ENCODE measurements at regions not wholly inside any gene's neighbourhood (a gene's known extent, or its start where the extent isn't known, plus 50 kb on each side); places are given as distances from the start of the nearest gene placed in this dataset.
"Not testable (repeated sequence)": the region's sequence is repeated elsewhere in the genome, so short reads cannot be mapped to it uniquely, and the experiment has no call there.

DNA sequence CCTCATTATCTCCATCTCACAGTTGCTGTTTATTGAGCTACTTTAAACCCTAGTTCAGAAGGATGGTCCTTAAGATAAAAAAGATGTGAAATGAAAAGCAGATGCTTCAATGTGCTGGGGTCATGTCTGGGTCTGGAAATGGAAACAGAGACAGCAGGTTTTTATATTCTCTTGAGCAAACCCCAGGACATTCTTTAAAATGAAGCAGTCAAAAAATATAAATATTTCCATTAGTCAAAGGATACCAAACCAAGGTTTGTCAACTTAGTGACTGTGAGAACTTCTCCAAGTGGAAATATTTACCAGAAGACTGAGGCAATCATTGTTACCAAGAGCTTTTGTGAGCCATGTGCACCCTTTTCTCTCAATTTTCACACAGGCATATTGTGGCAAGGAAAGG, 102.5 kb upstream of the DIO2 start:
- no peak overlapping the region for H3K4me3 ChIP-seq (ENCODE audit: low read depth, low read length)
- TF ChIP-seq, protein P1, sequence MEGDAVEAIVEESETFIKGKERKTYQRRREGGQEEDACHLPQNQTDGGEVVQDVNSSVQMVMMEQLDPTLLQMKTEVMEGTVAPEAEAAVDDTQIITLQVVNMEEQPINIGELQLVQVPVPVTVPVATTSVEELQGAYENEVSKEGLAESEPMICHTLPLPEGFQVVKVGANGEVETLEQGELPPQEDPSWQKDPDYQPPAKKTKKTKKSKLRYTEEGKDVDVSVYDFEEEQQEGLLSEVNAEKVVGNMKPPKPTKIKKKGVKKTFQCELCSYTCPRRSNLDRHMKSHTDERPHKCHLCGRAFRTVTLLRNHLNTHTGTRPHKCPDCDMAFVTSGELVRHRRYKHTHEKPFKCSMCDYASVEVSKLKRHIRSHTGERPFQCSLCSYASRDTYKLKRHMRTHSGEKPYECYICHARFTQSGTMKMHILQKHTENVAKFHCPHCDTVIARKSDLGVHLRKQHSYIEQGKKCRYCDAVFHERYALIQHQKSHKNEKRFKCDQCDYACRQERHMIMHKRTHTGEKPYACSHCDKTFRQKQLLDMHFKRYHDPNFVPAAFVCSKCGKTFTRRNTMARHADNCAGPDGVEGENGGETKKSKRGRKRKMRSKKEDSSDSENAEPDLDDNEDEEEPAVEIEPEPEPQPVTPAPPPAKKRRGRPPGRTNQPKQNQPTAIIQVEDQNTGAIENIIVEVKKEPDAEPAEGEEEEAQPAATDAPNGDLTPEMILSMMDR (IDR thresholded peaks at IDR 0.05; ENCODE audit: insufficient read depth, low read depth, low read length, missing control alignments) = no peak
- no peak for DNase-seq (ENCODE audit: low read depth)

DNA sequence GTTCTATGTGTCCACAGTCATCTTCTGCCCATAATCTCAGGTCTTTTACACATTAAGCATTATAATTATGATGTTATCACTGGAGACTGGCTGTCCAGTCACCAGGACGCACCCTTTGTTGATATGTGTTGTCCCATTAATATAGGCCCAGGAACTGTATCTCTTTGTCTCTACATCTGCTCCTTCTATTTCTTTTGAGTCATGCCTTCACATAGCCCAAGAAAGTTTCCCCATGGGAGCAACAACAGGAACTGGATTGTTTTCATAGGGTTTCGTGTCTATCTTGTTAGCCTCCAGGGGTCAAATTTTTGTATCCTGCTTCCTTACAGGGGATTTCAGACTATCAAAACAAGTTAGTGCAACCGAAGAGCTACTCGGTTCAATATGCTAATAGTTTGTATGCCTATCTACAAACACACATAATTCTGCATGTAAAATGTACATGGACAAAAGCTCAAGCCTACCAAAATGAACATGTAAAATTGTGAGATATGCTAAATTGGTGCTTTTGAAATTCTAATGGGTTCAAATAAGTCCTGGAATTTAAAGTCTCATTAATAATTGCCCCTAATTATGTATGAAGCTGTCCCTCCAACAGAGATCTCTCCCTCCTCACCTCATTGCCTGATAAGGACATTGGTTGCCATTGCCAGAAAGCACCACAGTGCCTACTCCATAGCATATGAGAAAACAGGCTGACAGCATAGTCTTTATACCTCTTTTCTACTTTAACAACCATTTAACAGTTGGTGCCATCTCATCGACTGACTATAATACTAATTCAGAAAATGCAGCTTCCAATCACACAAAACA, 99.8 kb upstream of the DIO2 start:
- no peak for DNase-seq (ENCODE audit: low read depth)
- TF ChIP-seq, protein P1 (IDR thresholded peaks at IDR 0.05; ENCODE audit: insufficient read depth, low read depth, low read length, missing control alignments) = no peak
- H3K4me3 ChIP-seq (ENCODE audit: low read depth, low read length) = no peak overlapping the region

- H3K4me3 ChIP-seq (ENCODE audit: low read depth, low read length) = no peak overlapping the region
- DNase-seq (ENCODE audit: low read depth) = no peak
- TF ChIP-seq, protein P1 (IDR thresholded peaks at IDR 0.05; ENCODE audit: insufficient read depth, low read depth, low read length, missing control alignments) = no peak
These were observed 92.9 kb upstream of the DIO2 start for GRCh38 chr14:80304125-80304766.

DNA sequence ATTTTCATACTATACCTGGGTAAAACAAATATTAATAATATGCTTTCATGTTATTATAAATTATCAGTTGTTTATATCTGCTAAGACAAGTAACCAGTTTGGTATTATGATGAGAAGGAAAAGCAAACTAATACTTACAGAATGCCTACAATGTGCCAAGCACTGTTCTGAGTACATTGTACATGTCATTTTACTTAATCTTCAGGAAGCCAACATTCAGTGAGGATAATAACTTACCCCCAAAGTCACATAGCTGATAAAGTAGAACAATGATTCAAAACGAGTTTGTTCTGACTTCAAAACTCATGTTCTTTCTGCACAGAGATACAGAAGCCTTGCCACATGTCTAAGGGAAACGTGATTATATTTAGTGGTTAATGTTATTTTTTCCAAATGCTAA, 89.0 kb upstream of the DIO2 start:
- no peak for DNase-seq (ENCODE audit: low read depth)
- TF ChIP-seq, protein P1 (IDR thresholded peaks at IDR 0.05; ENCODE audit: insufficient read depth, low read depth, low read length, missing control alignments) = no peak
- no peak overlapping the region for H3K4me3 ChIP-seq (ENCODE audit: low read depth, low read length)

DNA sequence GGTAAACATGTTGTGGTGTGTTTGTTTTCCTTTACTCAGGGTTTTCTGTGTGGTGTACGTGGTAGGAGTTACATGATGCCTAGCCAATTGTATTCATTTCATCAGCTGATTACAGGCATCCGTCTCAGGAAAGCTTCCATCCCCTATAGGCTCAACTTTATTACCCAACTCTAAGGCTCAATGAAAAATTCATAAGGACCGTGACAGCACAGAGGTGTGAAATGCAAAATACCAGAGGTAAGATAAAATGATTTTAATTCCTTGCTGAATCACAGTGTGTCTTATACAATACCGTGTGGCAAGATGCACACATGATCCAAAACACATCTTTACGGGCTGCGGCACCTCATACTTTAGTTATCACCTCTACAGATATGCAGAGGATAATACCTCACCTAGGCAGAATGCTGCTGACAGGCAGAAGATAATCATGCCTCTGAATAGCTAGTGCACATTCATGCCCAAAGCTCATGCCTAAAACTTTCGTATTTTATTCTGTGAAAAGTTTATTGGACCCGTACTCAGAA, 87.2 kb upstream of the DIO2 start:
- no peak overlapping the region for H3K4me3 ChIP-seq (ENCODE audit: low read depth, low read length)
- TF ChIP-seq, protein P1 (IDR thresholded peaks at IDR 0.05; ENCODE audit: insufficient read depth, low read depth, low read length, missing control alignments) = no peak
- no peak for DNase-seq (ENCODE audit: low read depth)

DNA sequence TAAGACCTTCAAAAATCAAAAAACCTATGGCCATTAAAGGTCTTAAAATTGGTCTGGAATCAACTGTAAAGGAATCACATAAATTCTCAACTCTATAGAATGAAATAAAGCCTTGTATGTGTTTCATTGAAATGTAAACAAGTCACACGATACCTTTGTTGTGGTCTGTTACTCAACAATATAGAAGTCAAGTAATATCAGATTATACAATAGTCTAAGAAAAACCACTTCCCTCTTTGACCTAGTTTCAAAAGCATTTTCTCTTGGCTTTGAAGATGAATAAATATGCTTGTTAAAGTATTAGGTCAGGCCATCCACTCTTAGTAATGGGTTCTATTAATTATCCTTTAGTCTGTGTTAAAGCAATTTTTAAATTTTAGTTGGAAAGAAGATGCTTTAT, 79.8 kb upstream of the DIO2 start:
- no peak overlapping the region for H3K4me3 ChIP-seq (ENCODE audit: low read depth, low read length)
- TF ChIP-seq, protein P1 (IDR thresholded peaks at IDR 0.05; ENCODE audit: insufficient read depth, low read depth, low read length, missing control alignments) = no peak
- no peak for DNase-seq (ENCODE audit: low read depth)

- H3K4me3 ChIP-seq (ENCODE audit: low read depth, low read length); DNase-seq (ENCODE audit: low read depth): not testable (repeated sequence)
These were observed 75.4 kb upstream of the DIO2 start for GRCh38 chr14:80286744-80287143.
